Dermis blood vessel endothelial cell (primary cell): ENCODE measurements at regions not wholly inside any gene's neighbourhood (a gene's known extent, or its start where the extent isn't known, plus 50 kb on each side); places are given as distances from the start of the nearest gene placed in this dataset.

Source experiments
- DNase-seq: peaks from one replicate; pipeline ENCODE4 v3.0.0; 2010

- no peak for DNase-seq
These were observed 186.8 kb downstream of the ZEB2 start for GRCh38 chr2:144333143-144333555.

GRCh38 chr2:144332356-144333142 lies 187.4 kb downstream of the ZEB2 start:
- DNase-seq = peak; percentile 92

- DNase-seq = peak; percentile 81
These were observed 188.1 kb downstream of the ZEB2 start for GRCh38 chr2:144331674-144332355.

- DNase-seq = peak; percentile 37
These were observed 188.8 kb downstream of the ZEB2 start for GRCh38 chr2:144330951-144331673.

- DNase-seq = no peak
These were observed 190.4 kb downstream of the ZEB2 start for GRCh38 chr2:144329472-144329871.

GRCh38 chr2:144328938-144329337 lies 191.0 kb downstream of the ZEB2 start:
- DNase-seq = no peak

GRCh38 chr2:144326825-144327224 lies 193.1 kb downstream of the ZEB2 start:
- DNase-seq = no peak

GRCh38 chr2:144325086-144325485 lies 194.8 kb downstream of the ZEB2 start:
- DNase-seq = no peak

- DNase-seq = no peak
These were observed 195.4 kb downstream of the ZEB2 start for GRCh38 chr2:144324446-144325045.

- no peak for DNase-seq
These were observed 196.0 kb downstream of the ZEB2 start for GRCh38 chr2:144323946-144324345.

- no peak for DNase-seq
These were observed 197.5 kb downstream of the ZEB2 start for GRCh38 chr2:144322379-144322778.

GRCh38 chr2:144320491-144320890 lies 199.4 kb downstream of the ZEB2 start:
- peak; percentile 72 for DNase-seq

- DNase-seq = no peak
These were observed 202.7 kb downstream of the ZEB2 start for GRCh38 chr2:144317071-144317738.

- DNase-seq = no peak
These were observed 208.9 kb downstream of the ZEB2 start for GRCh38 chr2:144310889-144311608.

- DNase-seq = no peak
These were observed 209.4 kb downstream of the ZEB2 start for GRCh38 chr2:144310484-144310883.

GRCh38 chr2:144307711-144308110 lies 212.2 kb downstream of the ZEB2 start:
- no peak for DNase-seq

GRCh38 chr2:144304202-144304601 lies 215.7 kb downstream of the ZEB2 start:
- no peak for DNase-seq

- no peak for DNase-seq
These were observed 219.3 kb downstream of the ZEB2 start for GRCh38 chr2:144300632-144301031.

GRCh38 chr2:144290276-144290675 lies 229.6 kb downstream of the ZEB2 start:
- no peak for DNase-seq

GRCh38 chr2:144288438-144288837 lies 231.5 kb downstream of the ZEB2 start:
- DNase-seq = no peak

GRCh38 chr2:144285324-144285723 lies 234.6 kb downstream of the ZEB2 start:
- DNase-seq = no peak

GRCh38 chr2:144281476-144281875 lies 238.4 kb downstream of the ZEB2 start:
- no peak for DNase-seq
